Body of pancreas (tissue), 4 donors: ENCODE measurements at regions not wholly inside any gene's neighbourhood (a gene's known extent, or its start where the extent isn't known, plus 50 kb on each side); places are given as distances from the start of the nearest gene placed in this dataset.

ENCODE experiments used
- CTCF ChIP-seq, 7 experiments: fragments of 450-650 bp in 4 of 7; fragments of 200-600 bp in 3 of 7; sonication (generic) in 3 of 7; IDR thresholded peaks; one replicate each; pipeline ENCODE4 v1.5.1; 2016 to 2019; ENCODE audit warnings: antibody characterized with exemption in 7 of 7
- POLR2A ChIP-seq, 3 donors: fragments of 450-650 bp; IDR thresholded peaks; one replicate each; pipeline ENCODE4 v1.6.1; 2016; ENCODE audit warnings: antibody characterized with exemption in 3 of 3, mild to moderate bottlenecking in 2 of 3

- no peak for TF ChIP-seq POLR2A (IDR thresholded peaks at IDR 0.05)
- TF ChIP-seq CTCF (IDR thresholded peaks at IDR 0.05): no peak
Observed at GRCh38 chr2:6589150-6589549, 276.6 kb downstream of the CMPK2 start.
